MV-4-11 (cell line): ENCODE measurements at regions not wholly inside any gene's neighbourhood (a gene's known extent, or its start where the extent isn't known, plus 50 kb on each side); places are given as distances from the start of the nearest gene placed in this dataset.
"Not testable (repeated sequence)": the region's sequence is repeated elsewhere in the genome, so short reads cannot be mapped to it uniquely, and the experiment has no call there.

Experiments used
- DNase-seq: peaks from one replicate; lab custom pipeline; 2025; lab: John Stamatoyannopoulos, UW

DNA sequence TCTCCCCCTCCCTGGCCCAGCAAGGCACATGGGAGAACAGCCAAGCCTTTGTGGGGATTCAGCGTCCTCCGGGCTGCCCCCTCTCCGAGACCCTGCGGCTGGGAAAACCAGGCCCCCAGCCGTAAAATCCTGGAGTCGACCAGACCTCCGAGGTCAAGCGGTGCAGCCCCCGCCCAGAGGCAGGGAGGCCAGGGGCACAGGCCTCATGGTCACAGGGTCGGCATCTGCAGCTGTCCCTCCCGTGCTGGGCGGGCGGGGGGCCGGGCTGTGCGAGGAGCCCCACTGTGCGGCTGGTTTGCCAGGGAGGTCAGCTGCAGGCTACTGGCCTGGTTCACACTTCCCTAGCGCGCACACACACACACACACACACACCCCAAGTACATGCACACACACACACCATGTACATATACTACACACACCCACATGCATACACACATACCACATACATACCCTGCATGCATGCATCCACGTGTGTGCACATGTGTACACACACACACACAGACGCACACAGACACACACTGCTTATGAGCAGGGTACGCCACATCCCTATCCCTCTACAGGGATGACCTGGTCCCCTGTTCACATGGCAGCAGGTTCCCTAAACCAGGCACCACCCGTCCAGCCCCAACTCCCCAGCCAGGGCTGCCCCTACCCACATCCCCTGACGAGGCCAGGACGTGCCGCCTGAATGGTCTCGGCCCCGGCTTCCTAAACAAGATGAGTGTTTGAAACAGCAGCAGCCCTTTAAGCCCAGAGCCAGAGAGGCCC lies 108.9 kb upstream of the CIBAR2 start:
- DNase-seq = no peak

GRCh38 chr16:85221771-85222154 lies 109.5 kb upstream of the CIBAR2 start:
- DNase-seq = no peak

GRCh38 chr16:85222155-85222863 lies 110.0 kb upstream of the CIBAR2 start:
- no peak for DNase-seq

- DNase-seq = no peak
Observed at GRCh38 chr16:85225257-85225656, 113.0 kb upstream of the CIBAR2 start.

- DNase-seq = no peak
Observed at GRCh38 chr16:85225721-85226120, 113.4 kb upstream of the CIBAR2 start.

GRCh38 chr16:85227084-85227945 lies 115.0 kb upstream of the CIBAR2 start:
- DNase-seq = peak; percentile 68

DNA sequence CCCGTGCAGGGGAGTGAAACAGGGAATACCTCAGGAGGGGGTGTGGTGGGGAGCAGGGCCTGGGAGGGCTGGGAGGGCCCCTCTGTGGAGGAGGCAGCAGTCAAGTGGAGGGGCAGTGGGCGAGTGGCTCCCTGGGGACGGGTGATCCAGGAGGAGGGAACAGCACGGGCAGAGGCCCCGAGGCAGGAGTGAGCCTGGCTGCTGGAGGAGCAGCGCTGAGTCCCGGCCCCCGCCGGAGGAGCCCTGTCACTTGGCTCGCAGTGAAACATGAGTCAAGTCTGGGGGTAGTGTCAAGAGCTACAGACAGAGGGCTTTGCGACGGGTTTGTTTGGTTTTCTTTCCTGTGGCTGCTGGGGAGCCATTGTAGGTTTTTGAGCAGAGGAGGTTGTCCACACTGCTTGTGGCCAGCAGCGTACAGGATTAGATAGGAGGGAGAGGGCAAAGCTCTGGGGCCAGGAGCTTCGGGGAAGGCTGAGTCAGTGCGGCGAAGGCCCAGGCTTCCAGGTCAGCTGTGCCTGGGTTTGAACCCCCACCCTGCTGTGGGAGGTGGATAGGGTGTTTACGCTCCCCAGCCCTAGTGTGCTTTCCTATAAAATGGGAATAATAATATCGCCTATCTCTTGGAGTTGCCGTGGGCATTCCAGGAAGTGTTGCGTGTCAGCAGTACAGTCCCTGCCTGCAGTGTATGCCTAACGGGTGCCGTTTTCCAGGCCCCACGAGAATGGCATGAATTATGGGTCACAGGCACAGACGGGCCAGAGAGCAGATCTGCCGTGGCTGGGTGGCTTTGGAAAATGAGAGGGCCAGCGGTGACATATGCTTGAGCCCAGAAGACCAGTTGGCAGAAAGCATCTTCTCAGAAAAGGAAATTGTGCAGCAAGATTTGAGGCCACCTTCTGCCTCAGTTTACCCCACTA lies 115.9 kb upstream of the CIBAR2 start:
- peak; percentile 15 for DNase-seq

DNA sequence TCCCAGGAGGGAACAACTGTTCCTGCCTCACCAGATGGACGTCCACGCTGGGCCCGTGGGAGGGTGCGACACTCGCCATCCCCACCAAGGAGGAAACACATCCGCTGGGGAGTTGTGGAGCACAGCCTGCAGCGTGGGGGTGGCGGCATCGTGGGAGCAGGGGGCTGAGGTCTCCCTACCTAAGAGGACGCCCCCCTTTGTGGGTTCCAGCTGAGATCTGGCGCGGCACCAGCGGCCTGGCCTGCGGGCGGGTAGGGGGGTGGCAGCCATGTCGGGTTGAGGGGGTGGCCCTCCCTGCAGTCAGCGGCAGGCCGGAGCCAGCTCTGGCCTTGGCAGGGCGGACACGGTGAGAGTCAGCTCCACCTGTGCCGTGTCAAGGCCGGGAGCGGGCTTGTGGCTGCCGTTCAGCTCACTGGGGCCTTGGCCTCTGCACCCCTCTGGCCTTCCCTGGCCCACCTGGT lies 116.7 kb upstream of the CIBAR2 start:
- DNase-seq = no peak

DNA sequence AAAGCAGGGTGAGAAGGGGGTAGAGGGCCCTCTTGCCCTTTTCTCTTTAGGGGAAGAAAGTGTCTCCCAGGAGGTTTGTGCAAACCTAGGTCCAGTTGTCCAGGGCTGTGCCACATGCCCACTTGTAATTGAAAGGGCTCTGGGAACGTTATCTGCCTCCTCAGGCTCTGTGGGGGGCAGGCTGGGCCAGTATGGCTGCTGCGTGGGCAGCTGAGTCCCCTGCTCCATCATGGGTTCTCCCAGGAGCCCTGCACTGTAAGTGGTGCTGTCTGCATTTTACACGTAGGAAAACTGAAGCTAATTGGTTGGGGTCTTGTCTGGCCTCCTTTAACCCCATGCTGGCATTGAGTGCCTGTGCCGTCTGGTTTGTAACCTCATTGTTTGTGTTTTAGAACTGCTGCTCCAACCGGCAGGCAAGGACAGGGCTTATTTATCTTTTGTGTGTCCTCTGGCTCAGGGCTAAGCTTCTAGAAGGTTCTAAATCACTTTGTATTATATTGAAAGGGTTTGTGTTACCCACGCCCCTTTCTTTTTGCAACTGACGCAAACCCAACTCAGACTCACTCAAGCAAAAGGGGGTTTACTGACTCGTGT lies 117.7 kb upstream of the CIBAR2 start:
- DNase-seq = no peak

DNA sequence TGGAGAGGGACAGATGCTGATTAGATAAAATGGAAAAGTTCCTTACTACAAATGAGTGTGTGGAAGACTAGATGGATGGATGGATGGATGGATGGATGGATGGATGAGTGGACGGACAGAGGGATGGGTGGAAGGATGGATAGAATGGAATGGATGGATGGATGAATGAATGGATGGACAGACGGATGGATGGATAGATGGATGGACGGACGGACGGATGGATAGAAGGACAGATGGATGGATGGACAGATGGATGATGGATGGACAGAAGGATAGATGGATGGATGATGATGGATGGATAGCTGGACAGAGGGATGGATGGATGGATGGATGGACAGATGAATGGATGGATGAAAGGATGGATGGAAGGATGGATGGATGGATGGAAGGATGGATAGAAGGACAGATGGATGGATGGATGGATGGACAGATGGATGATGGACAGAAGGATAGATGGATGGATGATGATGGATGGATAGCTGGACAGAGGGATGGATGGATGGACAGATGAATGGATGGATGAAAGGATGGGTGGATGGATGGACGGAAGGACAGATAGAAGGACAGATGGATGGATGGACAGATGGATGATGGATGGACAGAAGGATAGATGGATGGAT lies 118.6 kb upstream of the CIBAR2 start:
- DNase-seq = not testable (repeated sequence)

- no peak for DNase-seq
Observed at GRCh38 chr16:85231959-85232358, 119.7 kb upstream of the CIBAR2 start.

- peak; percentile 13 for DNase-seq
Observed at GRCh38 chr16:85232369-85233142, 120.3 kb upstream of the CIBAR2 start.

GRCh38 chr16:85233516-85233915 lies 121.2 kb upstream of the CIBAR2 start:
- DNase-seq = no peak

DNA sequence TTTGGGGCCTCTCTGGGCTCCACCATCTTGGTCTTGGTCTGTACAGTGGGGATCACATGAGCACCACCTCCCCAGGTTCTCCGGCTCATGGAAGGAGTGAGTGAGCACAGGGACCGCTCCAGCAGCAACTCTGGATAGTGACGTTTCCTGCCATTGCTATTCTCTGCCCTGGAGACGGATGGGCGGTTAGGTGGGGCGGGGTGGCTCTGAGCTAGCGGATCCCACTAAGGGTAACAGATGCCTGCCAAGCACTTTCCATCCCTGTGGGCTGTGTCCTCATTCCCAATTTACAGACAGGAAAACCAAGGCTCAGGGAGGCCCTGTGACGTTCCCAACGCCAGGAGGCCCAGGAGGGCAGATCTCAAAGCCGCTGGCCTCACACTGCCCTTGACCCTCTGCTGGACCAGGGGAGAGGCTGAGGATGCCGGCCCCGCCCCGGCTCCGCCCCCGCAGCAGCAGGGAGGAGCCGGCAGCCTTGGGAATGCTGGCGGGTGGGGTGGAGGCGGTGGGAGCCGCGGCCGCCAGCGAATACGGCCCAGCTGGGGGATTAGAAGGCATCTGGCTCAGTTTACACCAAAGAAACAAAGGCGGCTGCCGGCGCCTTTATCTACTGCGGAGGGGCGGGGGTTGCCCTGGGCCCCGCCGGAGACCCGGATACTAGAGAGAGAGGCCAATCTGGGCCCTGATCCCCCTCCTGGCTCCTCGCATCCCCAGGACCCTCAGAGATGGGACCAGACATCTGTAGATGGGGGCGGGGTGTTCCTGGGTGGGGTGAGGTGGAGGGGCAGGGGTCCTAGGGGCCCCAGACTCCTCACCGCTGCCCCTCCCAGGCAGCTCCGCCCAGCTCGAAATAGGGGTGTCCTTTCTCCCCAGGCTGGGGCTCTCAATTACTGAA lies 122.3 kb upstream of the CIBAR2 start:
- no peak for DNase-seq

DNA sequence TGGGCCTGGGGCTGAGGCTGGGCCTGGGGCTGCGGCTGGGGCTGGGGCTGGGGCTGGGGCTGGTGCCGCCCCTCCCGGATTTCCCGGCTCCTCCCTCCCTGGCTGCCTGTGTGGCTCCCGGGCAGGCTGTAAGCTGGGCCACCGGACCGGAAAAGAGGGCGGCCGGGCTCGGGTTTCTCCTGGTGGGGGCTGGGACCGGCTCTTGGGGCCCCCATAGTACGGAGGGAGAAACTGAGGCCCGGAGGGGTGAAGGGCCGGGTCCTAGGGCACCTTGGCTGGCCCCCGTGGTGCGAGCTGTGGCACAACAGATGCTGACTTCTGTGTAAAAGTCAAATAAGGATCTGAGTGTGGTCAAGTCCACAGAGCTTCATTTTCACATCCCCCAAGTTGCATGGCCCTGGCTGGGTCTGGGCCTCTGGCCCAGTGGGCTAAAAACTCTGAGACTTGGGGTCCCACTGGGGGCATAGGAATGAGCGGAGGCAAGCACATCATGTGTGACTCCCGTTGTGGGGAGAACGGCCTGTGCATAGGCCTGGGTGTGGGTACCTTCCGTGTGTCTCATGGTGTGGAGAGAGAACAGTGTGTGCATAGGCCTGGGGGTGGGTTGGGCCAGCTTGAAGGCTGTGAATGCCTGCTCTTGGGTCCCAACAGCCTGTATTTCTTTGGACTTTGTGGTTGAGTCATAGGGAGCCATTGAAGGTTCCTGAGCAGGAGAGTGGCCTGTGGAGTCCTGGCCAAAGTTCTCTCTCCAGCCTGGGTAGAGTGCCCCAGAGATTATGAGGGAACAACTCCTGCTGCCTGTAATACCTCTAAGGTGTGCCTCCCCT lies 123.9 kb upstream of the CIBAR2 start:
- peak; percentile 44 for DNase-seq

DNA sequence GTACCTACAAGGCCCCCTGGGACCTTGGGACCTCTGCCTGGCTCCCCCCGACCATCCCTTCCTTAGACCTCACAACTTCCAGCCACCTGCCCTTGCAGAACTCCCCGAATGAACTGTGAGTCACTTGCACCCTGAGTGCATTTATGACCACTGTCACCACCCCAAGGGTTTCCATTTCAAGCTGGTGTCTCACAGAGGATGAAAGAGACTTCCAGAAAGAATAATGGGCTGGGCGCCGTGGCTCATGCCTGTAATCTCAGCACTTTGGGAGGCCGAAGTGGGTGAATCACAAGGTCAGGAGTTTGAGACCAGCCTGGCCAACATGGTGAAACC lies 124.5 kb upstream of the CIBAR2 start:
- peak; percentile 22 for DNase-seq

GRCh38 chr16:85237817-85238216 lies 125.5 kb upstream of the CIBAR2 start:
- no peak for DNase-seq

GRCh38 chr16:85238233-85238647 lies 126.0 kb upstream of the CIBAR2 start:
- DNase-seq = no peak
